SW 1271 (cell line): ENCODE measurements at regions not wholly inside any gene's neighbourhood (a gene's known extent, or its start where the extent isn't known, plus 50 kb on each side); places are given as distances from the start of the nearest gene placed in this dataset.
A peak's percentile ranks its signal among the peaks of the same experiment; 100 is the strongest.
"Not testable (repeated sequence)": the region's sequence is repeated elsewhere in the genome, so short reads cannot be mapped to it uniquely, and the experiment has no call there.

Source experiments
- DNase-seq, 2 experiments: peaks; one replicate each; lab custom pipeline; 2025; lab: John Stamatoyannopoulos, UW

DNA sequence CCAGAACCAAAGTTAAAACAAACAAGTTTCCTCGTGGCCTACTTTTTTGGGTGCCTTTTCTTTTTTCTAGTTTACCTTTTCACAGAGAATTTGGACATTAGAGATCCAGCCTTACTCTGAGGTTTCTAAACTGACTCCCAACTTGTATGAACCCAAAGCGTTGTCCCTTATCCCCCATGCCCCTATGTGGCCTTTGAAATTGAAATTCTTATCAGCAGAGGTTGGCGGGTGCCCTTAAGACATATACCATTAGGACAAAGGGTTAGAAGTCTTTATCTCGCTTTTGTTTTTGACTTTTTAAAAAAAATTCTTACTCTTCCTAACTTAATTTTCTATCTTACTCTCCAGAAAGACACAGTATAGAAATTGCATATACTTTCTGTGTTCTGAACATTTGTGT, 76.3 kb upstream of the C7orf33 start:
- no peak for DNase-seq

DNA sequence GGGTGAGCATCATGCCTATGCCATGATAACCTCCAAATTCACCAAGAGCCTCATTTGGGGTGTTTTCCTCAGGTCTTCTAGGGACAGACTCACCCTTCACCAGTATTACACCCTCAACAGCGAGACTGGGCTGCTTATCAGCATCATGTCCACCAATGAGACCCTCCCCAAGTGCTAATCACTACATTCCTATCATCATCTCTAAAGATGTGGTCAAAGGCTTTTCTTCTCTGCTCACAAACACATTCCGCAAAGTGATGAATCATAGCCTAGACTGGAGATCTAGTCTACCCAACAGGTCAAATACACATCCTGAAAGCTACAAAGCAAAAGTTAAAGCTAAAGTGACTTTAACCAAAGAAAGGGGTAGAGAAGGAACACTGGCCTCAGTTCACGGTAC, 75.3 kb upstream of the C7orf33 start:
- no peak for DNase-seq

DNA sequence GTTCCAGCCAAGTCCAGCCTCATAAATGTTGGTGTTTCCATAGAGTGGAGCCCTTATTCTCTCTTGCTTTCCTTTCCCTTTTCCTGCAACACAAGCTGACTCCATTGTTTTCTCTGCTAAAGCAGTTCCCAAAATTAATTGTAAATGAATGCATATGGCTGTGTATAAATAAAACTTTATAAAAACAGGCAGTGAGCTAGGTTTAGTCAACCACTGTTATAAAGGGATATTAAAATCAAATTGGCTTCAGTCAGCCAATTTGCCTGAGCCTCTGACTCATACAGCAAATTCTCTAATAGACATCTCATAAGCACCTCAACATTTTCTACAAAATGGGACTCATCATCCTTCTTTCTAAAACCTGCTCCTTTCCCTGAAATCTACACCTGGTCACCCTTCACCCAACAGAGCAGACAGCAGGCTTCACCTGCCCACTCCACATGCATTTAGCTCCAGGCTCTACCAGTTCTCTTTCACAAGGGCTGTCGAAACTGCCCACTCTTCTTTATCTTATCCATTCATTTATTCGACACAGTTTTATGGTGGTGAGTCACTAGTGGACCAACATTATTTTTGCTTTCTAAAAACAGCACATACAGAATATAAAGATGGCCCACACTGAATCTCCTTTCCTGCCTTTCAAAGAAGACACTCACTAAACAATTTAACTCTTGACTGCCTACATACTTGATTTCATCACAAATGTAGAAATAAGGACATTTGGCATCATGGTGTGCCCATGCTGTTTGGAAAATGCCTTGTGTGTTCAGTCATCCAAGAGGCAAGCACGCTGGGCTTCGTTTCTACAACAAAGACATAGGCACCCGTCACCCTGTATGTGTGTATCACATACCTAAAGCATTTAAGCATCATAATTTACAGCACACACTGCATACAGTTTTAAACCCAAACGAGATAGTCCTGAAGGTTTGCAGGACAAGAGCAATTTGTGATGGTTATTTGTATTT, 74.6 kb upstream of the C7orf33 start:
- DNase-seq, result no peak

DNA sequence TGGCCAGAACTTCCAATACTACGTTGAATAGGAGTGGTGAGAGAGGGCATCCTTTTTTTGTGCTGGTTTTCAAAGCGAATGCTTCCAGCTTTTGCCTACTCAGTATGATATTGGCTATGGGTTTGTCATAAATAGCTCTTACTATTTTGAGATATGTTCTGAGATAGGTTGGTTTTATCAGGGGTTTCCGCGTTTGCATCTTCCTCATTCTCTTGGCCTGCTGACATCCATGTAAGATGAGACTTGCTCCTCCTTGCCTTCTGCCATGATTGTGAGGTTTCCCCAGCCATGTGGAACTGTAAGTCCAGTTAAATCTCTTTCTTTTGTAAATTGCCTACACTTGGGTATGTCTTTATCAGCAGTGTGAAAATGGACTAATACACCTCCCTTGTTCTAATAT, 71.2 kb upstream of the C7orf33 start:
- DNase-seq, result not testable (repeated sequence)

DNA sequence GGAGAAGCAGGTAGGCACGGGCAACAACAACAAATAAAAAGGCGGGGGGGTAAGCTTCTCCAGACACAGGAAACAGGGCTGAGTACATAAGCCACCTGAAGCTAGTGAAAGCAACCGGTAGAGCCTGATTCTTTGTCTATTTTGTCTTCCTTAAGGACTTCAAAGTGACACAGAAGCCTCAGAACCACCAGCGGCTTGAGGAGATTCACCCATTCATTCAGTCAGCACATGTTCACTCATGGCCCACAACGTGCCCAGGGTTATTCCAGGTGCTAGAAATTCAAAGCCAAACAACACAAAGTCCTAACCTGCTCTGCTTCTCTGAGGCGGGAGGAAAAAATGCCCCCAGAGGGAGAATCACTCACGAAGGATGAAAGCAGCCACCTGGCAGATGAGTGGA, 69.3 kb upstream of the C7orf33 start:
- no peak for DNase-seq

DNA sequence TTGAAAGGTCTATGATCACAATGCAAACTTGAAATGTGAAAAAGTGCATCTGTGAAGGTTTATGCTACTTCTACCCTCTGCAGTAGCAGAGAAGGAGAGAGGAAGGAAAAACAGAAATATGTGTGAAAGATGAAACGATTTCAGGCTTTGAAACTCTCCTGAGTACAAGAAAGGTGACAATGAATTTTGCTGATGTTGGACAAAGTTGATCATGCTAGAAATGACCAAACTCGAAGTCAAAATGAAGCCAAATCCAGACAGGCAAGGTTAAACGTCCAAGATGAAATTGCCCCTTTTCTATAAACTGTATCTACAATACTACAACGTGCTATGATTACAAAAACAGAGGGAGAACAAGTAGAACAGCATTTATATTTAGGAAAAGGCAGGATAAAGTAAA, 67.0 kb upstream of the C7orf33 start:
- DNase-seq, result no peak

GRCh38 chr7:148524479-148525224, 65.9 kb upstream of the C7orf33 start:
- DNase-seq, result no peak

DNA sequence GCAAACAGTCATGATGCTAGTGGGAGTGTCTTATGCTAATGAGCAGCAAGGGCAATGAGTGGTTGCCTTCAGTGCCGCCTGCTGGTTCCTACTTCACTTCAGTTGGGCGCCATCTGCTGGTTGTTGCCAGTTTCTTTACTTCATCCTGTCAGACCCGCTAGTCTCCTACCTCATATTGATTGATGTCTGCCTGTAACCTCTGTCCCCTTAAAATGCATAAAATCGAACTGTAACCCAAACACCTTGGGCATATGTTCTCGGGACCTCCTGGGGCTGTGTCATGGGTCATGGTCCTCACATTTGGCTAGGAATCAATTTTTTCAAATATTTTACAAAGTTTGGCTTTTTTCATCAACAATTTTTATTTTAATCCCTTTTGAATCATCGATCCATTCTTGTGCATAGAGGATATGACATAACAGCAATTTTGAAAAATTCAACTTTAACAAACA, 62.8 kb upstream of the C7orf33 start:
- DNase-seq, result peak; percentile 66 to 83

DNA sequence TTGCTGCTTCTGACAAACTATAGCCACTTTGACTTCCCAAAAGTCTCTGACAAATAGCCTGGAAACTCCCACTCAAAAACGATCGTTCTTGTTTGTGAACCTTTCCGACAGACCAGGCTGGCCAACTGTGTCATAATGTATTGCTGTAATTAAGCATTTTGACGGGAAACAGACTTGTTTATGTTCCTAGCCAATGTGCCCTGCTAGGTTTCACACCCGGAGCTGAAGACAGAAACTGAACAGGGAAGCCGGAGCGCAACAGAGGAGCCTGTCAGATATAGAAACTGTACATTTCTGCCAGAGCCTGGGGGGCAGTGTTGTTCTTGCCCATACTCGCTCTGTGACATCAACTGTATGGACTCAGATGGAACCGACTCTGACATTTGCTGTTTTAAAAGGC, 55.3 kb upstream of the C7orf33 start:
- DNase-seq, result no peak

- DNase-seq, result no peak
Observed at GRCh38 chr7:148537435-148537834, 53.1 kb upstream of the C7orf33 start.

DNA sequence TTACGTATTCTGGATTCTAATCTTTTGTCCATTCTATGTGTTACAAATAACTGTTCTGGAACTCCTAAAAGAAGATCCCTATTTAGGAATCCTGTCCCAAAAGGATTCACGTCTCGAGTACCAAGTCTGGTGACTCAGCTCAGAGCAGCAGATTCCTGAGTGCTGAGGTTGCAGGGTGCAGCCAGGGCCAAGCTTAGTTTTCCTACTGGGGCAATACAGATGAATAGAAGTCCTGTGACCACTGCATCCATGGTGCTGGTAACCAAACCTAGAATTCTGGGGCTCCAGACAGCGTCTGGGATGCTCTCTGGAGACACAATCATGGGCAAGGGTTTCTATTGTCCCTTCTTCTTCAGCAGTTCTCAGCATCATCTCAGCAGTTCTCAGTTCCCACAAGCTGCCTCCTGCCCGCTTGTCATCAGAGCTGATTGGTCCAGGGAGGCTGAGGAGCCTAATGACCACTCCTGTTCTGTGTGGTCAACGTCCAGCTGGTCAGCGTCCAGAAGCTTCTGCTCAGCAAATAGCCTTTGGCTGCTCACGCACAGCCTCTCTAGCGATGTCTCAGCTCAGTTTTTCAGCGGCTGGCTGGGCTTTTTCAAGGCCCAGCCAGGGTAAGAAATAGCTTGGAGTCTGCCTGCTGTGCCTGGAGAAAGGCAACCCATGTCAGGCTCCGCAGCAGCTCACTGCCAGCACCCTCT, 50.4 kb upstream of the C7orf33 start:
- peak in 1 of 2 experiments; percentile 5 for DNase-seq
